HEK293 (cell line): ENCODE measurements at regions not wholly inside any gene's neighbourhood (a gene's known extent, or its start where the extent isn't known, plus 50 kb on each side); places are given as distances from the start of the nearest gene placed in this dataset.

Experiments used
- CTCF ChIA-PET: fragments of 350-600 bp; formaldehyde crosslinking; extraction: SDS; loops from one replicate; lab custom pipeline; 2021; ENCODE audit warnings: antibody characterized with exemption; lab: Yijun Ruan, JAX
- POLR2A ChIA-PET: fragments of 300-600 bp; formaldehyde crosslinking; extraction: SDS; loops from one replicate; lab custom pipeline; 2020; ENCODE audit warnings: antibody characterized with exemption, inconsistent platforms; lab: Yijun Ruan, JAX
- H3K27ac ChIP-seq: fragments of 200-500 bp; sonication (Bioruptor generic); 2 replicates; pipeline ENCODE4 v1.5.1; 2014; ENCODE audit warnings: low read depth, low read length, control low read depth, inconsistent platforms; ENCODE audit errors: extremely low read depth
- H3K36me3 ChIP-seq, 2 experiments: fragments of 200-500 bp in 1 of 2; sonication (Bioruptor generic) in 1 of 2; 1 replicate in 1 of 2; 2 replicates in 1 of 2; pipeline ENCODE4 v1.5.1; 2014 to 2017; ENCODE audit warnings: inconsistent platforms in 2 of 2, low read length in 2 of 2; ENCODE audit not compliant: control insufficient read depth in 2 of 2, insufficient read depth in 1 of 2
- H3K4me1 ChIP-seq: fragments of 200-500 bp; sonication (Bioruptor generic); 2 replicates; pipeline ENCODE4 v1.5.1; 2014; ENCODE audit warnings: mild to moderate bottlenecking, low read length, inconsistent platforms; ENCODE audit not compliant: control insufficient read depth, insufficient read depth
- H3K4me3 ChIP-seq: 2 replicates; pipeline ENCODE4 v1.5.1; 2011; ENCODE audit warnings: low read depth, mild to moderate bottlenecking, control low read depth, low read length, moderate library complexity
- H3K9me3 ChIP-seq: fragments of 200-500 bp; sonication (Bioruptor generic); 2 replicates; pipeline ENCODE4 v1.5.1; 2014; ENCODE audit warnings: low read depth, low read length, inconsistent platforms; ENCODE audit not compliant: control insufficient read depth, insufficient read depth
- BCL11A ChIP-seq: fragments of 450-650 bp; formaldehyde crosslinking; IDR thresholded peaks from 2 replicates; pipeline ENCODE4 v1.5.1; 2016; ENCODE audit warnings: low read depth, missing biosample characterization, missing genetic modification characterization
- GLI2 ChIP-seq: fragments of 450-650 bp; formaldehyde crosslinking; IDR thresholded peaks from 2 replicates; pipeline ENCODE4; 2017; ENCODE audit warnings: missing biosample characterization, missing genetic modification characterization, low read depth, borderline replicate concordance
- GLIS1 ChIP-seq: fragments of 450-650 bp; formaldehyde crosslinking; IDR thresholded peaks from 2 replicates; pipeline ENCODE4 v1.5.1; 2016; ENCODE audit warnings: missing biosample characterization, missing genetic modification characterization
- RBAK ChIP-seq: fragments of 450-650 bp; formaldehyde crosslinking; IDR thresholded peaks from 2 replicates; pipeline ENCODE4 v1.5.1; 2016; ENCODE audit warnings: missing biosample characterization, missing genetic modification characterization
- REPIN1 ChIP-seq: fragments of 450-650 bp; formaldehyde crosslinking; IDR thresholded peaks from 2 replicates; pipeline ENCODE4 v1.5.1; 2017; ENCODE audit warnings: missing biosample characterization, missing genetic modification characterization, low read depth
- SP7 ChIP-seq: fragments of 450-650 bp; formaldehyde crosslinking; IDR thresholded peaks from 2 replicates; pipeline ENCODE4 v1.5.1; 2016; ENCODE audit warnings: missing biosample characterization, missing genetic modification characterization
- ZFHX2 ChIP-seq: fragments of 450-650 bp; formaldehyde crosslinking; conservative IDR thresholded peaks from 2 replicates; pipeline ENCODE4 v1.5.1; 2016; ENCODE audit warnings: missing biosample characterization, missing genetic modification characterization
- ZFP41 ChIP-seq: fragments of 450-650 bp; formaldehyde crosslinking; IDR thresholded peaks from 2 replicates; pipeline ENCODE4 v1.5.1; 2016; ENCODE audit warnings: missing biosample characterization, missing genetic modification characterization, borderline replicate concordance
- ZNF114 ChIP-seq: fragments of 450-650 bp; formaldehyde crosslinking; IDR thresholded peaks from 2 replicates; pipeline ENCODE4 v1.5.0; 2017; ENCODE audit warnings: missing biosample characterization, missing genetic modification characterization
- ZNF138 ChIP-seq: fragments of 450-650 bp; formaldehyde crosslinking; IDR thresholded peaks from 2 replicates; pipeline ENCODE4 v1.5.1; 2016; ENCODE audit warnings: missing biosample characterization, missing genetic modification characterization, borderline replicate concordance
- ZNF16 ChIP-seq: fragments of 450-650 bp; formaldehyde crosslinking; IDR thresholded peaks from 2 replicates; pipeline ENCODE4 v1.5.1; 2016; ENCODE audit warnings: low read depth, missing biosample characterization, missing genetic modification characterization
- ZNF23 ChIP-seq: fragments of 450-650 bp; formaldehyde crosslinking; IDR thresholded peaks from 2 replicates; pipeline ENCODE4 v1.5.1; 2016; ENCODE audit warnings: missing biosample characterization, missing genetic modification characterization, borderline replicate concordance
- ZNF248 ChIP-seq: fragments of 450-650 bp; formaldehyde crosslinking; IDR thresholded peaks from 2 replicates; pipeline ENCODE4 v1.5.1; 2017; ENCODE audit warnings: missing biosample characterization, missing genetic modification characterization
- ZNF394 ChIP-seq: fragments of 450-650 bp; formaldehyde crosslinking; IDR thresholded peaks from 2 replicates; pipeline ENCODE4 v1.5.1; 2016; ENCODE audit warnings: missing biosample characterization, missing genetic modification characterization, mild to moderate bottlenecking, moderate library complexity, borderline replicate concordance
- ZNF518A ChIP-seq: fragments of 450-650 bp; formaldehyde crosslinking; conservative IDR thresholded peaks from 2 replicates; pipeline ENCODE4 v1.5.1; 2016; ENCODE audit warnings: low read depth, missing biosample characterization, missing genetic modification characterization
- ZNF626 ChIP-seq: fragments of 450-650 bp; sonication (Bioruptor Pico); formaldehyde crosslinking; IDR thresholded peaks from 2 replicates; pipeline ENCODE4 v1.5.1; 2018; ENCODE audit warnings: missing biosample characterization, missing genetic modification characterization, inconsistent platforms
- ZNF707 ChIP-seq: fragments of 450-650 bp; formaldehyde crosslinking; IDR thresholded peaks from 2 replicates; pipeline ENCODE4 v1.5.1; 2016; ENCODE audit warnings: missing biosample characterization, missing genetic modification characterization
- ZNF777 ChIP-seq: fragments of 450-650 bp; formaldehyde crosslinking; IDR thresholded peaks from 2 replicates; pipeline ENCODE4 v1.5.1; 2017; ENCODE audit warnings: missing biosample characterization, missing genetic modification characterization, borderline replicate concordance
- TF ChIP-seq, protein P1 (sequence below): fragments of 450-650 bp; formaldehyde crosslinking; IDR thresholded peaks from 2 replicates; pipeline ENCODE4 v1.5.1; 2016; ENCODE audit warnings: missing biosample characterization, missing genetic modification characterization
- TF ChIP-seq, protein P2 (sequence below): fragments of 450-650 bp; formaldehyde crosslinking; IDR thresholded peaks from 2 replicates; pipeline ENCODE4 v1.5.1; 2017; ENCODE audit warnings: missing biosample characterization, missing genetic modification characterization
- TF ChIP-seq, protein P3 (sequence below): fragments of 450-650 bp; formaldehyde crosslinking; IDR thresholded peaks from 2 replicates; pipeline ENCODE4 v1.5.1; 2016; ENCODE audit warnings: missing biosample characterization, missing genetic modification characterization

- TF ChIP-seq ZNF626, result no peak
These were observed 72.6 kb downstream of the IRX5 start (continued) for GRCh38 chr16:55003306-55003705.

GRCh38 chr16:55003916-55004315, 73.3 kb downstream of the IRX5 start:
- Histone ChIP-seq H3K27ac (no peak overlapping the region), H3K4me3 (no peak overlapping the region)
- TF ChIP-seq ZFP41 (tag by site-specific recombination) (no peak), ZNF707 (tag by site-specific recombination) (no peak), ZNF16 (tag by site-specific recombination) (no peak), ZFHX2 (no peak), REPIN1 (tag by site-specific recombination) (no peak), ZNF518A (tag by site-specific recombination) (no peak), ZNF248 (no peak), GLI2 (no peak), SP7 (no peak), ZNF138 (tag by site-specific recombination) (no peak), ZNF23 (tag by site-specific recombination) (no peak), ZNF777 (tag by site-specific recombination) (no peak), ZNF394 (no peak), BCL11A (tag by site-specific recombination) (no peak), RBAK (tag by site-specific recombination) (no peak), ZNF114 (tag by site-specific recombination) (no peak), GLIS1 (tag by site-specific recombination) (no peak)
- TF ChIP-seq, protein P1, sequence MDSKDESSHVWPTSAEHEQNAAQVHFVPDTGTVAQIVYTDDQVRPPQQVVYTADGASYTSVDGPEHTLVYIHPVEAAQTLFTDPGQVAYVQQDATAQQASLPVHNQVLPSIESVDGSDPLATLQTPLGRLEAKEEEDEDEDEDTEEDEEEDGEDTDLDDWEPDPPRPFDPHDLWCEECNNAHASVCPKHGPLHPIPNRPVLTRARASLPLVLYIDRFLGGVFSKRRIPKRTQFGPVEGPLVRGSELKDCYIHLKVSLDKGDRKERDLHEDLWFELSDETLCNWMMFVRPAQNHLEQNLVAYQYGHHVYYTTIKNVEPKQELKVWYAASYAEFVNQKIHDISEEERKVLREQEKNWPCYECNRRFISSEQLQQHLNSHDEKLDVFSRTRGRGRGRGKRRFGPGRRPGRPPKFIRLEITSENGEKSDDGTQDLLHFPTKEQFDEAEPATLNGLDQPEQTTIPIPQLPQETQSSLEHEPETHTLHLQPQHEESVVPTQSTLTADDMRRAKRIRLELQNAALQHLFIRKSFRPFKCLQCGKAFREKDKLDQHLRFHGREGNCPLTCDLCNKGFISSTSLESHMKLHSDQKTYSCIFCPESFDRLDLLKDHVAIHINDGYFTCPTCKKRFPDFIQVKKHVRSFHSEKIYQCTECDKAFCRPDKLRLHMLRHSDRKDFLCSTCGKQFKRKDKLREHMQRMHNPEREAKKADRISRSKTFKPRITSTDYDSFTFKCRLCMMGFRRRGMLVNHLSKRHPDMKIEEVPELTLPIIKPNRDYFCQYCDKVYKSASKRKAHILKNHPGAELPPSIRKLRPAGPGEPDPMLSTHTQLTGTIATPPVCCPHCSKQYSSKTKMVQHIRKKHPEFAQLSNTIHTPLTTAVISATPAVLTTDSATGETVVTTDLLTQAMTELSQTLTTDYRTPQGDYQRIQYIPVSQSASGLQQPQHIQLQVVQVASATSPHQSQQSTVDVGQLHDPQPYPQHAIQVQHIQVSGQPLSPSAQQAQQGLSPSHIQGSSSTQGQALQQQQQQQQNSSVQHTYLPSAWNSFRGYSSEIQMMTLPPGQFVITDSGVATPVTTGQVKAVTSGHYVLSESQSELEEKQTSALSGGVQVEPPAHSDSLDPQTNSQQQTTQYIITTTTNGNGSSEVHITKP, result no peak
- TF ChIP-seq, protein P2, sequence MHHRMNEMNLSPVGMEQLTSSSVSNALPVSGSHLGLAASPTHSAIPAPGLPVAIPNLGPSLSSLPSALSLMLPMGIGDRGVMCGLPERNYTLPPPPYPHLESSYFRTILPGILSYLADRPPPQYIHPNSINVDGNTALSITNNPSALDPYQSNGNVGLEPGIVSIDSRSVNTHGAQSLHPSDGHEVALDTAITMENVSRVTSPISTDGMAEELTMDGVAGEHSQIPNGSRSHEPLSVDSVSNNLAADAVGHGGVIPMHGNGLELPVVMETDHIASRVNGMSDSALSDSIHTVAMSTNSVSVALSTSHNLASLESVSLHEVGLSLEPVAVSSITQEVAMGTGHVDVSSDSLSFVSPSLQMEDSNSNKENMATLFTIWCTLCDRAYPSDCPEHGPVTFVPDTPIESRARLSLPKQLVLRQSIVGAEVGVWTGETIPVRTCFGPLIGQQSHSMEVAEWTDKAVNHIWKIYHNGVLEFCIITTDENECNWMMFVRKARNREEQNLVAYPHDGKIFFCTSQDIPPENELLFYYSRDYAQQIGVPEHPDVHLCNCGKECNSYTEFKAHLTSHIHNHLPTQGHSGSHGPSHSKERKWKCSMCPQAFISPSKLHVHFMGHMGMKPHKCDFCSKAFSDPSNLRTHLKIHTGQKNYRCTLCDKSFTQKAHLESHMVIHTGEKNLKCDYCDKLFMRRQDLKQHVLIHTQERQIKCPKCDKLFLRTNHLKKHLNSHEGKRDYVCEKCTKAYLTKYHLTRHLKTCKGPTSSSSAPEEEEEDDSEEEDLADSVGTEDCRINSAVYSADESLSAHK, result no peak
- TF ChIP-seq, protein P3, sequence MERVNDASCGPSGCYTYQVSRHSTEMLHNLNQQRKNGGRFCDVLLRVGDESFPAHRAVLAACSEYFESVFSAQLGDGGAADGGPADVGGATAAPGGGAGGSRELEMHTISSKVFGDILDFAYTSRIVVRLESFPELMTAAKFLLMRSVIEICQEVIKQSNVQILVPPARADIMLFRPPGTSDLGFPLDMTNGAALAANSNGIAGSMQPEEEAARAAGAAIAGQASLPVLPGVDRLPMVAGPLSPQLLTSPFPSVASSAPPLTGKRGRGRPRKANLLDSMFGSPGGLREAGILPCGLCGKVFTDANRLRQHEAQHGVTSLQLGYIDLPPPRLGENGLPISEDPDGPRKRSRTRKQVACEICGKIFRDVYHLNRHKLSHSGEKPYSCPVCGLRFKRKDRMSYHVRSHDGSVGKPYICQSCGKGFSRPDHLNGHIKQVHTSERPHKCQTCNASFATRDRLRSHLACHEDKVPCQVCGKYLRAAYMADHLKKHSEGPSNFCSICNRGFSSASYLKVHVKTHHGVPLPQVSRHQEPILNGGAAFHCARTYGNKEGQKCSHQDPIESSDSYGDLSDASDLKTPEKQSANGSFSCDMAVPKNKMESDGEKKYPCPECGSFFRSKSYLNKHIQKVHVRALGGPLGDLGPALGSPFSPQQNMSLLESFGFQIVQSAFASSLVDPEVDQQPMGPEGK, result no peak
- TF ChIP-seq, all 188 proteins: peak for 0
- POLR2A ChIA-PET, result no interaction called here
- Histone ChIP-seq H3K36me3 (no peaks in the 10 kb centered on the region), H3K9me3 (no peaks in the 10 kb centered on the region), H3K4me1 (no peaks in the 10 kb centered on the region)
- CTCF ChIA-PET, result interaction anchor here (1.0 to 1.7 kb wide), 2 partner anchors 18 to 320 kb away, joined by 4 to 5 read pairs; partner anchors contain the start of gene IRX6
